ENCODE measurements at regions not wholly inside any gene's neighbourhood (a gene's known extent, or its start where the extent isn't known, plus 50 kb on each side); places are given as distances from the start of the nearest gene placed in this dataset.

DNA sequence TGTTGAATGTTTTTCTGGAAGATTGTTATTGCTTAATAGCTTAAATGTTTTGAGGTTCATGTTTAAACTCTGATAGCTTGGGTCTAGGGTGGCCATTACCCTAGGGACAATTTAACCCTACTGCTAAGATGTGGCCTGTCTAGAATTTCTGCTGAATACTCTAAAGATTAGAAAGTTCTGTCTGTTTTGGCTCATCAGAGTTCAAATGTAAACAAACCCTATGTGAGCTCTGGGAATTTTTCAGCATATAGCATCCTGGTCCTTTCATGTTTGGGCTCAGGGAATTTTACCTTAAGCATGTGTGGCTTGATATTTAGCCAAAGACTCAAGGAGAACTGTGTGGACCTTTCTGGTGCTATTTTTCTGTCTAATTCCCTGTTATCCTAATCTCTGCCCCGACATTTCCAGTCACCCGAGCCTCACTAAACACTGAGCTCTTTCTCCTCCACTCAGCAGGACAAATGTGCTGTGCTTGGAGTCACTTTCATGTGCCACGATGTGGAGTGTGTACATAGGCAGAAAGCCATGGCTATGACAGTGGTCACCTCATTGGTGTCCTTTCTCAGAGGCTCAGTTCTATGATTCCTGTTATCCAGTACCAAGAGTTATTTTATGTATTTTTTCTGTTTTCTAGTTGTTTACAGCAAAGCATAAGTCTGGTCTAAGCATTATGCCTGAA is 492.5 kb upstream of the SPHKAP start:
- no peaks in the 10 kb centered on the region for H3K9me3 Mint-ChIP-seq (ENCODE audit: low read depth)
- no peaks in the 10 kb centered on the region for H3K36me3 Mint-ChIP-seq (ENCODE audit: low read depth)
- no peak overlapping the region for H3K27ac Mint-ChIP-seq (ENCODE audit: unreplicated experiment)
- H3K4me3 Mint-ChIP-seq (ENCODE audit: unreplicated experiment): no peak overlapping the region
- H3K4me1 Mint-ChIP-seq (ENCODE audit: low read depth): no peaks in the 10 kb centered on the region
- DNase-seq (ENCODE audit: low spot score): no peak
- peaks cover 8% of the 10 kb centered on the region for H3K27me3 Mint-ChIP-seq (ENCODE audit: low read depth)
- TF ChIP-seq, protein P1, sequence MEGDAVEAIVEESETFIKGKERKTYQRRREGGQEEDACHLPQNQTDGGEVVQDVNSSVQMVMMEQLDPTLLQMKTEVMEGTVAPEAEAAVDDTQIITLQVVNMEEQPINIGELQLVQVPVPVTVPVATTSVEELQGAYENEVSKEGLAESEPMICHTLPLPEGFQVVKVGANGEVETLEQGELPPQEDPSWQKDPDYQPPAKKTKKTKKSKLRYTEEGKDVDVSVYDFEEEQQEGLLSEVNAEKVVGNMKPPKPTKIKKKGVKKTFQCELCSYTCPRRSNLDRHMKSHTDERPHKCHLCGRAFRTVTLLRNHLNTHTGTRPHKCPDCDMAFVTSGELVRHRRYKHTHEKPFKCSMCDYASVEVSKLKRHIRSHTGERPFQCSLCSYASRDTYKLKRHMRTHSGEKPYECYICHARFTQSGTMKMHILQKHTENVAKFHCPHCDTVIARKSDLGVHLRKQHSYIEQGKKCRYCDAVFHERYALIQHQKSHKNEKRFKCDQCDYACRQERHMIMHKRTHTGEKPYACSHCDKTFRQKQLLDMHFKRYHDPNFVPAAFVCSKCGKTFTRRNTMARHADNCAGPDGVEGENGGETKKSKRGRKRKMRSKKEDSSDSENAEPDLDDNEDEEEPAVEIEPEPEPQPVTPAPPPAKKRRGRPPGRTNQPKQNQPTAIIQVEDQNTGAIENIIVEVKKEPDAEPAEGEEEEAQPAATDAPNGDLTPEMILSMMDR (IDR thresholded peaks at IDR 0.05): no peak

DNA sequence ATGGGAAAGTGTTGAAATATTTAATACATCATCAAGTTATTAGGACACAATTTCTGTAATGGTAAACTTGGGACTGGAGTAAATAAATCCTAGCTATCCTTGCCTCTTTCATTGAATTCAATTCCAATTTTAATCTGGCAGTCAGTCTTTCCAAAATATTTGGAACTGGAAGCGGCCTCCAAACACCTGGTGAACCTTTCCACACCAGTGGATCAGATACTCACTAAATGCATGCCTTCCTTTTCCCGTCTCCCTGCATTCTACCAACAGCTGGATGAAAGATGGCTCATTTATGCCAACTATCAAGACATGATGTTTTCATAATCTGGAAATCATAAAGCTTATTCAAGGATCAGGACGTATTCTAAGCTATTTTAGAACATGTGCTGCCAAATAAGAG is 488.2 kb upstream of the SPHKAP start:
- TF ChIP-seq, protein P1 (IDR thresholded peaks at IDR 0.05): no peak
- Mint-ChIP-seq H3K27ac (ENCODE audit: unreplicated experiment) (no peak overlapping the region), H3K4me3 (ENCODE audit: unreplicated experiment) (no peak overlapping the region), H3K4me1 (ENCODE audit: low read depth) (no peaks in the 10 kb centered on the region), H3K9me3 (ENCODE audit: low read depth) (no peaks in the 10 kb centered on the region), H3K36me3 (ENCODE audit: low read depth) (no peaks in the 10 kb centered on the region), H3K27me3 (ENCODE audit: low read depth) (peaks cover 10% of the 10 kb centered on the region)
- no peak for DNase-seq (ENCODE audit: low spot score)

DNA sequence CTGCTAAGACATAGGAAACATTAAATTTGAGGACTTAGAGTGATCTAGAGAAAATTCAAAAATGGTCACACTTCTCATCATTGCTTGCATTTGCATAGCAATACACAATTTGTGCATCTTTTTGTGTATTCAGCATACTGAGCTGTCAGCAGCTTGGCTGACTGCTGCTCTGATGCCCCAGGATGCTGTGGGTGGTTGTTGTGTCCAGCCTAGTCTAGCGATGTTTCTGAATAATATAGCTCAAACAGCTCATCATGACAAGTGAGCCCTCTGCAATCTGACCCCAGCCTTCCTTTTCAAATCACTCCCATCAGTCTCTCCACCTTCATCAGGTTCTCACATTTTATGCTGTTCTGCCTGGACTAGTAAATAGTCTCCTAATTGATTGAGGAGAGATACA is 483.7 kb upstream of the SPHKAP start:
- TF ChIP-seq, protein P1 (IDR thresholded peaks at IDR 0.05): no peak
- Mint-ChIP-seq H3K27ac (ENCODE audit: unreplicated experiment) (no peak overlapping the region), H3K4me1 (ENCODE audit: low read depth) (no peaks in the 10 kb centered on the region), H3K27me3 (ENCODE audit: low read depth) (peaks cover 12% of the 10 kb centered on the region), H3K36me3 (ENCODE audit: low read depth) (no peaks in the 10 kb centered on the region), H3K9me3 (ENCODE audit: low read depth) (no peaks in the 10 kb centered on the region), H3K4me3 (ENCODE audit: unreplicated experiment) (no peak overlapping the region)
- no peak for DNase-seq (ENCODE audit: low spot score)

DNA sequence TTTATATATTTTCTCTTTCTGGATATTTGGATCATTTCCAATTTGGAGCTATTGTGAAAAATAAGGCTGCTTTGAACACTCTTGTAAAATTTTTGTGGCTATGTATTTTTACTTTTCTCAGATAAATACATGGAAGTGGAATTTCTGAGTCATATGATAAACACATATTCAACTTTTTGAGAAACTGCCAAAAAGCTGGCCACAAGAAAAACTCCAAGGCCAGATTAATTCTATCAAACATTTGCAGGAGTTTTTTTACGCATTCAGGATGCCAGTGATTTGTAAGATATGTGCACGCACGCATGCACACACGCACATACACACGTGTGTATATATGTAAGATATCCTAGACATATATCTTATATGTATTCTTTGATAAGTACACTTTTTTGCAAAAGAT is 477.5 kb upstream of the SPHKAP start:
- TF ChIP-seq, protein P1 (IDR thresholded peaks at IDR 0.05): no peak
- no peaks in the 10 kb centered on the region for H3K36me3 Mint-ChIP-seq (ENCODE audit: low read depth)
- no peak overlapping the region for H3K27ac Mint-ChIP-seq (ENCODE audit: unreplicated experiment)
- no peaks in the 10 kb centered on the region for H3K9me3 Mint-ChIP-seq (ENCODE audit: low read depth)
- no peak overlapping the region for H3K4me3 Mint-ChIP-seq (ENCODE audit: unreplicated experiment)
- H3K27me3 Mint-ChIP-seq (ENCODE audit: low read depth): peaks cover 10% of the 10 kb centered on the region
- no peak for DNase-seq (ENCODE audit: low spot score)
- H3K4me1 Mint-ChIP-seq (ENCODE audit: low read depth): no peaks in the 10 kb centered on the region

DNA sequence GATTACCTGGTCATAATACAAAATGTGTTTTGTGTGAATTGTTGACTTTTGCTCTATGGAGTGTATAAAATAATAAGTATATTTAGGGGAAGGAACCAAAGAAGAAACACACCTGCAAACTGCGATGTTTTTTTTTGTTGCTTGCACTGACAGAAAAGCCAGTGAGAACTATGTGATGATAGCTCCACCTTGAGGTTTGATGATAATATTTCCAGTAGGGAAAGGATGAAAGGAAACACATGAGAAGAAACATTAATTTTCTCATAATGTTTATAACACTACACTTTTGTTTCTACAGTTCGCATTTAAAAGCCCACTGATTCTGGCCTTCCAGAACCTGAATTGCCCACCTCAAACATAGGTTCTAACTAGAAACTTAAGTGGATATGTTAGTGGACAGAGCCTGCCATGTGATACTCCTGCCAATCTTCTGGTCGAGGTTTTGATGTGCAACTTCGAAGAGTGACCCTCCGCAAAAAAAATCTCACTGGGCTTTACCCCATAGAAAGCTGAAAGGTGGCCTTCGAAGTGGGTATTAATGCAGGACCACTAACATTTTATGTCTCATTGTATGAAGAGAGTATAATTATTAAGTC is 476.4 kb upstream of the SPHKAP start:
- Mint-ChIP-seq H3K4me1 (ENCODE audit: low read depth) (no peaks in the 10 kb centered on the region), H3K4me3 (ENCODE audit: unreplicated experiment) (no peak overlapping the region), H3K9me3 (ENCODE audit: low read depth) (no peaks in the 10 kb centered on the region), H3K27ac (ENCODE audit: unreplicated experiment) (no peak overlapping the region), H3K36me3 (ENCODE audit: low read depth) (no peaks in the 10 kb centered on the region), H3K27me3 (ENCODE audit: low read depth) (peaks cover 11% of the 10 kb centered on the region)
- TF ChIP-seq, protein P1 (IDR thresholded peaks at IDR 0.05): peak; percentile 74
- no peak for DNase-seq (ENCODE audit: low spot score)
